HEK293 (cell line): ENCODE measurements at regions not wholly inside any gene's neighbourhood (a gene's known extent, or its start where the extent isn't known, plus 50 kb on each side); places are given as distances from the start of the nearest gene placed in this dataset.

Source experiments
- CTCF ChIA-PET: fragments of 350-600 bp; formaldehyde crosslinking; extraction: SDS; loops from one replicate; lab custom pipeline; 2021; ENCODE audit warnings: antibody characterized with exemption; lab: Yijun Ruan, JAX
- POLR2A ChIA-PET: fragments of 300-600 bp; formaldehyde crosslinking; extraction: SDS; loops from one replicate; lab custom pipeline; 2020; ENCODE audit warnings: antibody characterized with exemption, inconsistent platforms; lab: Yijun Ruan, JAX
- H3K27ac ChIP-seq: fragments of 200-500 bp; sonication (Bioruptor generic); 2 replicates; pipeline ENCODE4 v1.5.1; 2014; ENCODE audit warnings: low read depth, low read length, control low read depth, inconsistent platforms; ENCODE audit errors: extremely low read depth
- H3K36me3 ChIP-seq, 2 experiments: fragments of 200-500 bp in 1 of 2; sonication (Bioruptor generic) in 1 of 2; 1 replicate in 1 of 2; 2 replicates in 1 of 2; pipeline ENCODE4 v1.5.1; 2014 to 2017; ENCODE audit warnings: inconsistent platforms in 2 of 2, low read length in 2 of 2; ENCODE audit not compliant: control insufficient read depth in 2 of 2, insufficient read depth in 1 of 2
- H3K4me1 ChIP-seq: fragments of 200-500 bp; sonication (Bioruptor generic); 2 replicates; pipeline ENCODE4 v1.5.1; 2014; ENCODE audit warnings: mild to moderate bottlenecking, low read length, inconsistent platforms; ENCODE audit not compliant: control insufficient read depth, insufficient read depth
- H3K4me3 ChIP-seq: 2 replicates; pipeline ENCODE4 v1.5.1; 2011; ENCODE audit warnings: low read depth, mild to moderate bottlenecking, control low read depth, low read length, moderate library complexity
- H3K9me3 ChIP-seq: fragments of 200-500 bp; sonication (Bioruptor generic); 2 replicates; pipeline ENCODE4 v1.5.1; 2014; ENCODE audit warnings: low read depth, low read length, inconsistent platforms; ENCODE audit not compliant: control insufficient read depth, insufficient read depth
- BCL11B ChIP-seq: fragments of 450-650 bp; formaldehyde crosslinking; IDR thresholded peaks from 2 replicates; pipeline ENCODE4 v1.5.1; 2016; ENCODE audit warnings: low read depth, missing biosample characterization, missing genetic modification characterization
- PBX3 ChIP-seq: sonication (generic); formaldehyde crosslinking; IDR thresholded peaks from 2 replicates; pipeline ENCODE4 v1.8.1; 2022; ENCODE audit warnings: mild to moderate bottlenecking, moderate library complexity, missing genetic modification reagents
- ZFP3 ChIP-seq: fragments of 450-650 bp; formaldehyde crosslinking; IDR thresholded peaks from 2 replicates; pipeline ENCODE4 v1.5.1; 2016; ENCODE audit warnings: low read depth, missing biosample characterization, missing genetic modification characterization
- ZNF114 ChIP-seq: fragments of 450-650 bp; formaldehyde crosslinking; IDR thresholded peaks from 2 replicates; pipeline ENCODE4 v1.5.0; 2017; ENCODE audit warnings: missing biosample characterization, missing genetic modification characterization
- ZNF19 ChIP-seq: fragments of 450-650 bp; formaldehyde crosslinking; IDR thresholded peaks from 2 replicates; pipeline ENCODE4; 2016; ENCODE audit warnings: missing biosample characterization, missing genetic modification characterization, low read depth
- ZNF202 ChIP-seq: fragments of 450-650 bp; formaldehyde crosslinking; IDR thresholded peaks from 2 replicates; pipeline ENCODE4 v1.5.1; 2016; ENCODE audit warnings: missing biosample characterization, missing genetic modification characterization, borderline replicate concordance
- ZNF221 ChIP-seq: fragments of 450-650 bp; formaldehyde crosslinking; IDR thresholded peaks from 2 replicates; pipeline ENCODE4 v1.5.1; 2017; ENCODE audit warnings: missing biosample characterization, missing genetic modification characterization, borderline replicate concordance
- ZNF223 ChIP-seq: fragments of 450-650 bp; formaldehyde crosslinking; IDR thresholded peaks from 2 replicates; pipeline ENCODE4 v1.5.1; 2016; ENCODE audit warnings: missing biosample characterization, missing genetic modification characterization
- ZNF274 ChIP-seq, 2 experiments: fragments of 200-500 bp in 1 of 2; fragments of 450-650 bp in 1 of 2; sonication (Bioruptor generic) in 1 of 2; formaldehyde crosslinking in 1 of 2; IDR thresholded peaks; 2 replicates each; pipeline versions ENCODE4 v1.5.1 to v1.6.1; 2014 to 2016; ENCODE audit warnings: borderline replicate concordance in 1 of 2, inconsistent platforms in 1 of 2, low read length in 1 of 2, missing biosample characterization in 1 of 2, missing genetic modification characterization in 1 of 2
- ZNF341 ChIP-seq: fragments of 450-650 bp; formaldehyde crosslinking; IDR thresholded peaks from 2 replicates; pipeline ENCODE4; 2016; ENCODE audit warnings: low read depth, missing biosample characterization, missing genetic modification characterization
- ZNF404 ChIP-seq: fragments of 450-650 bp; formaldehyde crosslinking; IDR thresholded peaks from 2 replicates; pipeline ENCODE4 v1.5.1; 2017; ENCODE audit warnings: missing biosample characterization, missing genetic modification characterization
- ZNF416 ChIP-seq: fragments of 450-650 bp; formaldehyde crosslinking; IDR thresholded peaks from 2 replicates; pipeline ENCODE4 v1.5.1; 2016; ENCODE audit warnings: missing biosample characterization, missing genetic modification characterization
- ZNF555 ChIP-seq: fragments of 450-650 bp; formaldehyde crosslinking; conservative IDR thresholded peaks from 2 replicates; pipeline ENCODE4 v1.5.1; 2017; ENCODE audit warnings: missing biosample characterization, mild to moderate bottlenecking, missing genetic modification characterization, inconsistent platforms
- ZNF624 ChIP-seq: fragments of 450-650 bp; formaldehyde crosslinking; IDR thresholded peaks from 2 replicates; pipeline ENCODE4 v1.5.1; 2017; ENCODE audit warnings: missing biosample characterization, missing genetic modification characterization
- ZNF629 ChIP-seq: fragments of 450-650 bp; formaldehyde crosslinking; IDR thresholded peaks from 2 replicates; pipeline ENCODE4 v1.5.1; 2017; ENCODE audit warnings: missing biosample characterization, missing genetic modification characterization
- ZNF654 ChIP-seq: fragments of 450-650 bp; formaldehyde crosslinking; IDR thresholded peaks from 2 replicates; pipeline ENCODE4 v1.5.1; 2016; ENCODE audit warnings: low read depth, missing biosample characterization, missing genetic modification characterization
- ZNF658 ChIP-seq: fragments of 450-650 bp; formaldehyde crosslinking; IDR thresholded peaks from 2 replicates; pipeline ENCODE4; 2016; ENCODE audit warnings: missing biosample characterization, missing genetic modification characterization
- ZSCAN5A ChIP-seq: fragments of 450-650 bp; formaldehyde crosslinking; IDR thresholded peaks from 2 replicates; pipeline ENCODE4 v1.5.1; 2016; ENCODE audit warnings: missing biosample characterization, missing genetic modification characterization
- TF ChIP-seq, protein P1 (sequence below): fragments of 450-650 bp; IDR thresholded peaks from 2 replicates; pipeline ENCODE4 v1.5.1; 2018; ENCODE audit warnings: missing biosample characterization, missing genetic modification characterization
- TF ChIP-seq, protein P2 (sequence below): fragments of 450-650 bp; formaldehyde crosslinking; IDR thresholded peaks from 2 replicates; pipeline ENCODE4 v1.5.0; 2017; ENCODE audit warnings: missing biosample characterization, missing genetic modification characterization, borderline replicate concordance
- TF ChIP-seq, protein P3 (sequence below): fragments of 450-650 bp; formaldehyde crosslinking; IDR thresholded peaks from 2 replicates; pipeline ENCODE4 v1.5.1; 2017; ENCODE audit warnings: missing biosample characterization, missing genetic modification characterization

DNA sequence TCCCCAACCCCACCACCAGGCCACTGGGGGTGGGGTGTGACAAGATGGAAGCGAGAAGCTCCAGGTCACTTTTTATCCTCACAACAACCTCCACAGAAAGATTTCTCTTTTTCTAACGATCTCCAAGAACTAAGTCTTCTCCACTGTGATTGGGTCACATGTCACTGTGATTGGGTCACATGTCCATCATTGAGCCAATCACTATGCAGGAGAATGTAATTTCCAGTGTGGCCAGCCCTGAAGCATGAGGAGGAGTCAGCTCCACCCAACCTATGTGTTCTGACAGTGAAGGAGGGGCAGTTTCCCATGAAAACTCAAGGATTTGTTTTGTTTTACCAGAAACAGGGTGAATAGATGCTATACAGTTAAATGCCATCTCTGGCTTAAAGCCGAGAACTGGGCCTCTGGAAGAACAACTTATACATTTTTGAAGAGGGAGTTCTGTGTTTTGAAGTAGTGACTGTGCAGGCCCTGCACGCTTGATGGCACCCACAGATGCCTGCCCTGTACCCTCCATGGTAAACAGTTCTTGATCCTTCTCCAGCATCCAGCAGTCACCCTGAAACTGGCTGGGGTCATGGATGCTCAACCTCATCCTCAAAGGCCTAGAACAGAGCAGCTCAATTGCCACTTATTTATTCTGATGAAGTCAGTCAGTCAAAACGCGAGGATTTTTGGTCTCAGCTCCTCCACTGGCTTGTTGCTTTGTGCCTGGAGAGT lies 180.4 kb upstream of the BMP4 start (continued):
- TF ChIP-seq ZNF221: no peak
- TF ChIP-seq ZSCAN5A: no peak
- TF ChIP-seq ZNF114 (tag by site-specific recombination): no peak
- no peak for TF ChIP-seq ZNF658 (tag by site-specific recombination)
- no peak for TF ChIP-seq ZNF202

GRCh38 chr14:54137614-54137961 lies 181.0 kb upstream of the BMP4 start:
- CTCF ChIA-PET: interaction anchor here (0.9 kb wide), 1 partner anchor 38 kb away, joined by 4 read pairs; no protein-coding TSS in a partner anchor
- no peak for TF ChIP-seq ZNF223 (tag by site-specific recombination)
- no peak for TF ChIP-seq ZNF416 (tag by site-specific recombination)
- TF ChIP-seq PBX3 (CRISPR knock-in tag): no peak
- no peak for TF ChIP-seq ZNF404 (tag by site-specific recombination)
- TF ChIP-seq ZNF341 (tag by site-specific recombination): no peak
- TF ChIP-seq, protein P1, sequence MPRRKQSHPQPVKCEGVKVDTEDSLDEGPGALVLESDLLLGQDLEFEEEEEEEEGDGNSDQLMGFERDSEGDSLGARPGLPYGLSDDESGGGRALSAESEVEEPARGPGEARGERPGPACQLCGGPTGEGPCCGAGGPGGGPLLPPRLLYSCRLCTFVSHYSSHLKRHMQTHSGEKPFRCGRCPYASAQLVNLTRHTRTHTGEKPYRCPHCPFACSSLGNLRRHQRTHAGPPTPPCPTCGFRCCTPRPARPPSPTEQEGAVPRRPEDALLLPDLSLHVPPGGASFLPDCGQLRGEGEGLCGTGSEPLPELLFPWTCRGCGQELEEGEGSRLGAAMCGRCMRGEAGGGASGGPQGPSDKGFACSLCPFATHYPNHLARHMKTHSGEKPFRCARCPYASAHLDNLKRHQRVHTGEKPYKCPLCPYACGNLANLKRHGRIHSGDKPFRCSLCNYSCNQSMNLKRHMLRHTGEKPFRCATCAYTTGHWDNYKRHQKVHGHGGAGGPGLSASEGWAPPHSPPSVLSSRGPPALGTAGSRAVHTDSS: no peak
- TF ChIP-seq ZNF654 (tag by site-specific recombination): no peak
- no peak for TF ChIP-seq ZNF555 (tag by site-specific recombination)
- no peaks in the 10 kb centered on the region for H3K4me1 ChIP-seq
- H3K4me3 ChIP-seq: no peak overlapping the region
- H3K27ac ChIP-seq: no peak overlapping the region
- no peaks in the 10 kb centered on the region for H3K36me3 ChIP-seq
- no peaks in the 10 kb centered on the region for H3K9me3 ChIP-seq
- POLR2A ChIA-PET: no interaction called here

- Histone ChIP-seq H3K4me3 (no peak overlapping the region), H3K27ac (no peak overlapping the region), H3K36me3 (no peaks in the 10 kb centered on the region), H3K4me1 (no peaks in the 10 kb centered on the region), H3K9me3 (no peaks in the 10 kb centered on the region)
- CTCF ChIA-PET: interaction anchor here (0.9 kb wide), 1 partner anchor 37 kb away, joined by 4 read pairs; no protein-coding TSS in a partner anchor
- TF ChIP-seq ZNF629 (tag by site-specific recombination) (no peak), ZNF624 (tag by site-specific recombination) (no peak), BCL11B (tag by site-specific recombination) (no peak), ZNF654 (tag by site-specific recombination) (no peak), ZNF19 (tag by site-specific recombination) (no peak), ZNF274 (IDR thresholded peaks at IDR 0.05; ENCODE audit: low read length) (no peak), ZNF274 (tag by site-specific recombination; IDR thresholded peaks at IDR 0.05; ENCODE audit: borderline replicate concordance) (no peak), ZNF416 (tag by site-specific recombination) (no peak), ZFP3 (no peak)
- TF ChIP-seq, protein P2, sequence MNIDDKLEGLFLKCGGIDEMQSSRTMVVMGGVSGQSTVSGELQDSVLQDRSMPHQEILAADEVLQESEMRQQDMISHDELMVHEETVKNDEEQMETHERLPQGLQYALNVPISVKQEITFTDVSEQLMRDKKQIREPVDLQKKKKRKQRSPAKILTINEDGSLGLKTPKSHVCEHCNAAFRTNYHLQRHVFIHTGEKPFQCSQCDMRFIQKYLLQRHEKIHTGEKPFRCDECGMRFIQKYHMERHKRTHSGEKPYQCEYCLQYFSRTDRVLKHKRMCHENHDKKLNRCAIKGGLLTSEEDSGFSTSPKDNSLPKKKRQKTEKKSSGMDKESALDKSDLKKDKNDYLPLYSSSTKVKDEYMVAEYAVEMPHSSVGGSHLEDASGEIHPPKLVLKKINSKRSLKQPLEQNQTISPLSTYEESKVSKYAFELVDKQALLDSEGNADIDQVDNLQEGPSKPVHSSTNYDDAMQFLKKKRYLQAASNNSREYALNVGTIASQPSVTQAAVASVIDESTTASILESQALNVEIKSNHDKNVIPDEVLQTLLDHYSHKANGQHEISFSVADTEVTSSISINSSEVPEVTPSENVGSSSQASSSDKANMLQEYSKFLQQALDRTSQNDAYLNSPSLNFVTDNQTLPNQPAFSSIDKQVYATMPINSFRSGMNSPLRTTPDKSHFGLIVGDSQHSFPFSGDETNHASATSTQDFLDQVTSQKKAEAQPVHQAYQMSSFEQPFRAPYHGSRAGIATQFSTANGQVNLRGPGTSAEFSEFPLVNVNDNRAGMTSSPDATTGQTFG (tag by site-specific recombination): no peak
- TF ChIP-seq, protein P3, sequence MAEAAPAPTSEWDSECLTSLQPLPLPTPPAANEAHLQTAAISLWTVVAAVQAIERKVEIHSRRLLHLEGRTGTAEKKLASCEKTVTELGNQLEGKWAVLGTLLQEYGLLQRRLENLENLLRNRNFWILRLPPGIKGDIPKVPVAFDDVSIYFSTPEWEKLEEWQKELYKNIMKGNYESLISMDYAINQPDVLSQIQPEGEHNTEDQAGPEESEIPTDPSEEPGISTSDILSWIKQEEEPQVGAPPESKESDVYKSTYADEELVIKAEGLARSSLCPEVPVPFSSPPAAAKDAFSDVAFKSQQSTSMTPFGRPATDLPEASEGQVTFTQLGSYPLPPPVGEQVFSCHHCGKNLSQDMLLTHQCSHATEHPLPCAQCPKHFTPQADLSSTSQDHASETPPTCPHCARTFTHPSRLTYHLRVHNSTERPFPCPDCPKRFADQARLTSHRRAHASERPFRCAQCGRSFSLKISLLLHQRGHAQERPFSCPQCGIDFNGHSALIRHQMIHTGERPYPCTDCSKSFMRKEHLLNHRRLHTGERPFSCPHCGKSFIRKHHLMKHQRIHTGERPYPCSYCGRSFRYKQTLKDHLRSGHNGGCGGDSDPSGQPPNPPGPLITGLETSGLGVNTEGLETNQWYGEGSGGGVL (tag by site-specific recombination): no peak
- TF ChIP-seq, protein P1: no peak
- POLR2A ChIA-PET: no interaction called here
Observed at GRCh38 chr14:54138024-54138353, 181.4 kb upstream of the BMP4 start.
